ENCODE measurements at regions not wholly inside any gene's neighbourhood (a gene's known extent, or its start where the extent isn't known, plus 50 kb on each side); places are given as distances from the start of the nearest gene placed in this dataset.

GRCh38 chr3:116984301-116984700 is 274.7 kb downstream of the TUSC7 start:
- no peak for ATAC-seq

More at GRCh38 chr3:116984301-116984700, 274.7 kb downstream of the TUSC7 start:
- H3K27ac ChIP-seq (ENCODE audit: extremely low read depth, low read depth, low read length) = no peak overlapping the region
- TF ChIP-seq NFIC (IDR thresholded peaks at IDR 0.05) (no peak), MNT (conservative IDR thresholded peaks at IDR 0.05) (no peak), ZBTB17 (CRISPR knock-in tag; IDR thresholded peaks at IDR 0.05) (no peak), ZBTB34 (CRISPR knock-in tag; IDR thresholded peaks at IDR 0.05) (no peak), E2F3 (CRISPR knock-in tag; IDR thresholded peaks at IDR 0.05) (no peak), GTF2E2 (tag; IDR thresholded peaks at IDR 0.05) (no peak), MAX (CRISPR knock-in tag; IDR thresholded peaks at IDR 0.05) (no peak), DDX20 (tag; IDR thresholded peaks at IDR 0.05; ENCODE audit: low read depth) (no peak)
- no peaks in the 10 kb centered on the region for H4K20me1 ChIP-seq (replicated peaks; ENCODE audit: control insufficient read depth, insufficient read depth, low read length)
- no peaks in the 10 kb centered on the region for H3K36me3 ChIP-seq (ENCODE audit: control insufficient read depth, insufficient read depth, low read length)
- in situ Hi-C loops (cut with MboI) (no loop called here), intact Hi-C loops (cut with micrococcal nuclease) (no loop called here)
- no peak overlapping the region for H3K9ac ChIP-seq (ENCODE audit: insufficient read depth in 1 of 2, low read depth in 2 of 2, low read length in 2 of 2)
- DNase-seq (ENCODE audit: extremely low read depth in 1 of 4, low spot score in 3 of 4) (no peak), FAIRE-seq (no peak)
- no peak overlapping the region for H3K4me2 ChIP-seq (ENCODE audit: insufficient read depth, low read length)
- H3K9me3 ChIP-seq (replicated peaks; ENCODE audit: control insufficient read depth, insufficient read depth, low read depth, low read length) = no peaks in the 10 kb centered on the region
- no peak overlapping the region for H2AFZ ChIP-seq (ENCODE audit: low read depth, low read length)
- H3K79me2 ChIP-seq (ENCODE audit: control insufficient read depth, insufficient read depth, low read length) = no peaks in the 10 kb centered on the region
- POLR2A ChIA-PET = no interaction called here
- no peaks in the 10 kb centered on the region for H3K9me1 ChIP-seq (ENCODE audit: control insufficient read depth, insufficient read depth, low read length)
- no peaks in the 10 kb centered on the region for H3K27me3 ChIP-seq (ENCODE audit: control insufficient read depth in 2 of 2, insufficient read depth in 2 of 2, low read length in 2 of 2)
- H3K4me1 ChIP-seq (replicated peaks in 1 of 2; ENCODE audit: control insufficient read depth in 2 of 2, insufficient read depth in 2 of 2, low read length in 2 of 2) = no peaks in the 10 kb centered on the region
- no TSS peak for BruUV-seq (replicated peaks)
- CTCF ChIA-PET (ENCODE audit: low intra/inter-chr PET ratio) = no interaction called here
- H3K4me3 ChIP-seq = no peak overlapping the region

Measured in K562 (cell line).